CD4-positive, alpha-beta T cell (primary cell): ENCODE measurements at regions not wholly inside any gene's neighbourhood (a gene's known extent, or its start where the extent isn't known, plus 50 kb on each side); places are given as distances from the start of the nearest gene placed in this dataset.

ENCODE experiments used
- ATAC-seq: fragments of 200-7000 bp; cut with Tn5 transposase; one replicate; pipeline ENCODE4 v1.10.0; 2022; ENCODE audit warnings: mild to moderate bottlenecking; ENCODE audit not compliant: poor library complexity
- CTCF ChIA-PET: fragments of 350-600 bp; sonication (Branson Sonifier 250); formaldehyde crosslinking; loops from one replicate; lab custom pipeline; 2021; ENCODE audit warnings: antibody characterized with exemption, inconsistent platforms; lab: Charles Lee
- POLR2A ChIA-PET: fragments of 350-600 bp; sonication (Branson Sonifier 250); formaldehyde crosslinking; loops from one replicate; lab custom pipeline; 2021; ENCODE audit warnings: antibody characterized with exemption, inconsistent platforms; lab: Charles Lee
- DNase-seq, 14 experiments: peaks; one replicate each; pipeline ENCODE4 v3.0.0-alpha.2; 2013 to 2020; ENCODE audit warnings: mixed read lengths in 2 of 14
- H3K27ac ChIP-seq, 2 donors: one replicate each; pipeline versions ENCODE4 v1.5.1 to v1.7.0; 2013; ENCODE audit warnings: low read length in 2 of 2, low read depth in 1 of 2, mild to moderate bottlenecking in 1 of 2
- H3K27me3 ChIP-seq, 2 experiments: 1 replicate in 1 of 2; 2 replicates in 1 of 2; pipeline versions ENCODE4 v1.6.1 to v1.7.0; 2013; ENCODE audit warnings: low read length in 2 of 2, control low read depth in 1 of 2, mild to moderate bottlenecking in 1 of 2, moderate library complexity in 1 of 2; ENCODE audit not compliant: insufficient read depth in 2 of 2, control insufficient read depth in 1 of 2
- H3K36me3 ChIP-seq: one replicate; pipeline ENCODE4 v1.6.1; 2013; ENCODE audit warnings: low read length, control low read depth; ENCODE audit not compliant: insufficient read depth
- H3K4me1 ChIP-seq: one replicate; pipeline ENCODE4 v1.6.1; 2013; ENCODE audit warnings: low read length, control low read depth; ENCODE audit not compliant: insufficient read depth
- H3K4me3 ChIP-seq: one replicate; pipeline ENCODE4 v1.5.1; 2013; ENCODE audit warnings: mild to moderate bottlenecking, low read length, moderate library complexity
- H3K9me3 ChIP-seq, 2 experiments: 1 replicate in 1 of 2; 2 replicates in 1 of 2; pipeline versions ENCODE4 v1.6.1 to v1.7.0; 2013; ENCODE audit warnings: low read length in 2 of 2, mild to moderate bottlenecking in 2 of 2, control low read depth in 1 of 2, moderate library complexity in 1 of 2; ENCODE audit not compliant: control insufficient read depth in 1 of 2, insufficient read depth in 1 of 2
- H3K27ac Mint-ChIP-seq: one replicate; pipeline ENCODE4 v1.8.0; 2020; ENCODE audit warnings: mixed read lengths
- H3K27me3 Mint-ChIP-seq: one replicate; pipeline ENCODE4 v1.8.0; 2021; ENCODE audit warnings: mixed read lengths
- H3K36me3 Mint-ChIP-seq: one replicate; pipeline ENCODE4 v1.8.0; 2021; ENCODE audit warnings: low read depth, mixed read lengths
- H3K4me1 Mint-ChIP-seq: one replicate; pipeline ENCODE4 v1.8.0; 2021; ENCODE audit warnings: low read depth, mixed read lengths
- H3K4me3 Mint-ChIP-seq: one replicate; pipeline ENCODE4 v1.8.0; 2020; ENCODE audit warnings: mild to moderate bottlenecking, mixed read lengths
- H3K9me3 Mint-ChIP-seq: one replicate; pipeline ENCODE4 v1.8.0; 2020; ENCODE audit warnings: mixed read lengths
- intact Hi-C, 2 experiments: fragments of 100-400 bp; cut with DNase I in 1 of 2; cut with micrococcal nuclease in 1 of 2; formaldehyde crosslinking; loops; one replicate each; pipeline versions ENCODE4 v1.15.1 to v1.9.0; 2023 to 2025; cut with DNase I, micrococcal nuclease
- TF ChIP-seq, protein P1 (sequence below): fragments of 200-600 bp; IDR thresholded peaks from one replicate; pipeline ENCODE4 v1.8.0; 2022; ENCODE audit warnings: antibody characterized with exemption, mild to moderate bottlenecking

DNA sequence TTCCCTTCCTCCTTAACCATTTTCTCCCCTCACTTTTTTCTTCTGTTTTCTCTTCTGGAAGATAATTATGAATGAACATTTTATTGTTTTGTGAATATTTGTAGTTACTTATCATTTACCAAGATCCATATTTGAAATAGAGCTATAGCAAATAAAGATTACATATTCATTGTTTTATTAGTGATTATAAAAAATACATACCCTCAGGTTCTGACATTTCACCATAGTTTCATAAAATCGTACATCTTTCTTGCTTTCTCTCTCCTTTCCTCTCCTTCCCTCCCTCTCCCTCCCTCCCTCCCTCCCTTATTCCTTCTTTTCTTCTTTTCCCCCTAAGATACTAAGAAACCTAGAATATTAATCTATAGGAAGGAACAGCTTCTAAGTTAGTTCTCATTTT lies 410.9 kb upstream of the GOLIM4 start:
- Histone ChIP-seq H3K36me3 (no peaks in the 10 kb centered on the region), H3K27me3 (no peaks in the 10 kb centered on the region), H3K27ac (no peak overlapping the region), H3K4me1 (no peaks in the 10 kb centered on the region), H3K9me3 (peaks cover 0 to 4% of the 10 kb centered on the region in 2 experiments), H3K4me3 (no peak overlapping the region)
- Mint-ChIP-seq H3K4me3 (no peak overlapping the region), H3K9me3 (no peaks in the 10 kb centered on the region), H3K36me3 (no peaks in the 10 kb centered on the region), H3K27me3 (no peaks in the 10 kb centered on the region), H3K27ac (no peak overlapping the region), H3K4me1 (no peaks in the 10 kb centered on the region)
- DNase-seq (no peak), ATAC-seq (no peak)
- TF ChIP-seq, protein P1, sequence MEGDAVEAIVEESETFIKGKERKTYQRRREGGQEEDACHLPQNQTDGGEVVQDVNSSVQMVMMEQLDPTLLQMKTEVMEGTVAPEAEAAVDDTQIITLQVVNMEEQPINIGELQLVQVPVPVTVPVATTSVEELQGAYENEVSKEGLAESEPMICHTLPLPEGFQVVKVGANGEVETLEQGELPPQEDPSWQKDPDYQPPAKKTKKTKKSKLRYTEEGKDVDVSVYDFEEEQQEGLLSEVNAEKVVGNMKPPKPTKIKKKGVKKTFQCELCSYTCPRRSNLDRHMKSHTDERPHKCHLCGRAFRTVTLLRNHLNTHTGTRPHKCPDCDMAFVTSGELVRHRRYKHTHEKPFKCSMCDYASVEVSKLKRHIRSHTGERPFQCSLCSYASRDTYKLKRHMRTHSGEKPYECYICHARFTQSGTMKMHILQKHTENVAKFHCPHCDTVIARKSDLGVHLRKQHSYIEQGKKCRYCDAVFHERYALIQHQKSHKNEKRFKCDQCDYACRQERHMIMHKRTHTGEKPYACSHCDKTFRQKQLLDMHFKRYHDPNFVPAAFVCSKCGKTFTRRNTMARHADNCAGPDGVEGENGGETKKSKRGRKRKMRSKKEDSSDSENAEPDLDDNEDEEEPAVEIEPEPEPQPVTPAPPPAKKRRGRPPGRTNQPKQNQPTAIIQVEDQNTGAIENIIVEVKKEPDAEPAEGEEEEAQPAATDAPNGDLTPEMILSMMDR = no peak
- CTCF ChIA-PET = no interaction called here
- intact Hi-C loops = no loop called here
- POLR2A ChIA-PET = no interaction called here

- ChIA-PET CTCF (no interaction called here), POLR2A (no interaction called here)
- intact Hi-C loops = no loop called here
- no peaks in the 10 kb centered on the region for H3K27me3 ChIP-seq
- H3K9me3 ChIP-seq = no peaks in the 10 kb centered on the region
- ATAC-seq (no peak), DNase-seq (no peak)
- H3K4me3 Mint-ChIP-seq = no peak overlapping the region
- H3K4me1 Mint-ChIP-seq = no peaks in the 10 kb centered on the region
- no peaks in the 10 kb centered on the region for H3K9me3 Mint-ChIP-seq
- H3K27ac Mint-ChIP-seq = no peak overlapping the region
- no peaks in the 10 kb centered on the region for H3K36me3 Mint-ChIP-seq
- no peak overlapping the region for H3K27ac ChIP-seq
- no peaks in the 10 kb centered on the region for H3K27me3 Mint-ChIP-seq
- no peaks in the 10 kb centered on the region for H3K4me1 ChIP-seq
- no peaks in the 10 kb centered on the region for H3K36me3 ChIP-seq
- TF ChIP-seq, protein P1 = no peak
- no peak overlapping the region for H3K4me3 ChIP-seq
Measured at GRCh38 chr3:168501570-168501969, 405.8 kb upstream of the GOLIM4 start.

- ChIA-PET POLR2A (no interaction called here), CTCF (no interaction called here)
- Mint-ChIP-seq H3K4me3 (no peak overlapping the region), H3K9me3 (no peaks in the 10 kb centered on the region), H3K36me3 (no peaks in the 10 kb centered on the region), H3K4me1 (no peaks in the 10 kb centered on the region), H3K27me3 (no peaks in the 10 kb centered on the region), H3K27ac (no peak overlapping the region)
- DNase-seq = no peak
- no peak overlapping the region for H3K27ac ChIP-seq
- H3K4me1 ChIP-seq = no peaks in the 10 kb centered on the region
- TF ChIP-seq, protein P1 = no peak
- intact Hi-C loops = no loop called here
- H3K4me3 ChIP-seq = no peak overlapping the region
- H3K9me3 ChIP-seq = no peaks in the 10 kb centered on the region
- no peaks in the 10 kb centered on the region for H3K27me3 ChIP-seq
- no peaks in the 10 kb centered on the region for H3K36me3 ChIP-seq
- no peak for ATAC-seq
Measured at GRCh38 chr3:168498194-168498593, 402.5 kb upstream of the GOLIM4 start.
